ENCODE measurements at regions not wholly inside any gene's neighbourhood (a gene's known extent, or its start where the extent isn't known, plus 50 kb on each side); places are given as distances from the start of the nearest gene placed in this dataset.
A peak's percentile ranks its signal among the peaks of the same experiment; 100 is the strongest.

DNA sequence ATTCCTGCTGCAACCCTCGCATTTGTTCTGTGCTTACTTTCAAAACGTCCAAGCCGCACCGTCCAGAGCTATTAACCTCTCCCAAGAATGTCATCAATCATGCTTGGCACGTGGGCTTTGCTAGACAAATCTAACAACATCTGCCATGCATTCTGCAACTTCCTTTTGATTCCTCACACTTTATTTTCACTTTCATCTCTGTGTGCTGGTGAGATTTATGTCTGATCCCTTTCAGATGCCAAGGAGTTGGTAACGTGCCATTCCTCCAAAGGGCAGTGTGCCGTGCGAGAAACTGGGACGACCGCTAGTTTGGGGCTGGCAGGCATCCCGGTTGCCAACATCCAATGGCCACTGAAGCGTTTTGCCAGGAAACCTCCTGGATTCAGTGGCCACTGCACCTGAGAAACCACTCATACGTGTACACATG is 230.0 kb upstream of the PARD3B start:
- peak; percentile 49 to 83 (median 74) for DNase-seq
- TF ChIP-seq POLR2A (IDR thresholded peaks at IDR 0.05) (no peak), CTCF (IDR thresholded peaks at IDR 0.05) (no peak)

GRCh38 chr2:204317640-204318039 is 227.6 kb upstream of the PARD3B start:
- DNase-seq (no peak), ATAC-seq (no peak)
- Histone ChIP-seq H3K27me3 (no peaks in the 10 kb centered on the region), H3K36me3 (no peaks in the 10 kb centered on the region), H3K27ac (no peak overlapping the region), H3K4me3 (no peak overlapping the region), H3K9me3 (no peaks in the 10 kb centered on the region), H3K4me1 (no peaks in the 10 kb centered on the region)
- intact Hi-C loops (cut with DNase I), result no loop called here
- WGBS (ENCODE audit: insufficient coverage, low coverage, low lambda C conversion rate, missing lambda C conversion rate), result 86% methylated on average over 4 of the region's 5 CpGs
- no peak for TF ChIP-seq CTCF (IDR thresholded peaks at IDR 0.05)
- TF ChIP-seq POLR2A (IDR thresholded peaks at IDR 0.05), result no peak

More for the DNA sequence above, 230.0 kb upstream of the PARD3B start:
- no peaks in the 10 kb centered on the region for H3K4me1 ChIP-seq
- ATAC-seq, result peak; percentile 81 to 91 (median 86)
- peak overlapping the region in 1 of 3 donors; percentile 36 for H3K4me3 ChIP-seq
- no peak overlapping the region for H3K27ac ChIP-seq
- H3K27me3 ChIP-seq, result no peaks in the 10 kb centered on the region
- no peaks in the 10 kb centered on the region for H3K9me3 ChIP-seq
- peaks cover 0 to 2% (median 0%) of the 10 kb centered on the region in 4 donors for H3K36me3 ChIP-seq
- 23% methylated on average over 12 of the region's 13 CpGs for WGBS (ENCODE audit: insufficient coverage, low coverage, low lambda C conversion rate, missing lambda C conversion rate)
- intact Hi-C loops (cut with DNase I), result no loop called here

DNA sequence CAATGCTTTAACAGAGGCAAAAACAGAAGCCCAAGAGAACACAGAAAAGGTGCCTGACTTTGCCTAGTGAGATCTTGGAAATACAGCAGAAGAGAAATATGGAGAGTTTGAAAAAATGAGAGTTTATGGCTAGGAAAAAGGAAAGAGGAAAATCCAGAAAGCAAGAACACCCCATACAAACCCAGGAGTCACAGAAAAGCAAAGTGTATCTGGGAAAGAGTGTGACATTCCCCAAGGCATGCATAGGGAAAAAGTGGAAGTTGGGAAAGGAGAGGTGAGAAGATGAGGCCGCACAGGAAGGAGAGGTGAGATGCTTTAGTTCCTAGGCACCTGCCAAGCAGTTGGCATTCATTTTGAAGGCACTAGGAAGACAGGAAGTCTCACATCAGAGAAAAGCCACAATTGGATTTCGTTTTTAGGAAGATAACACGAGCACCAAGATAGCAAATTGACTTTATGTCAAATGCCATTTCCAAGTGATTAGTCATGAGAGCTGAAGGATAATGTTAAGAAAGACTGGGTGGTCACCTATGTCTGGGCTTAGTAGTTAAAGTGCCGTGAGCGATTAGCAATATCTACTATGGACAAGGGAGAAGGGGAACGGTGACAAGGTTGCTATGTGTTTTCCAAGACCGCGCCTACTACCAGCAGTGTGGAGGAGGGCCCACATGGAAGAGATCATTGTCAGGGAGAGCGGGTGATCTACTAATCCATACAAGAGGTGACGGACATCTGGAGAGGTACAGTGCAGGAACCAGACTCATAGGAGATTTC is 224.1 kb upstream of the PARD3B start:
- TF ChIP-seq CTCF (IDR thresholded peaks at IDR 0.05) (no peak), POLR2A (IDR thresholded peaks at IDR 0.05) (no peak)
- ATAC-seq, result no peak
- Histone ChIP-seq H3K36me3 (no peaks in the 10 kb centered on the region), H3K27me3 (no peaks in the 10 kb centered on the region), H3K4me1 (peaks cover 0 to 6% (median 0%) of the 10 kb centered on the region in 4 donors), H3K27ac (no peak overlapping the region), H3K9me3 (no peaks in the 10 kb centered on the region), H3K4me3 (no peak overlapping the region)
- 61% methylated on average over 6 of the region's 10 CpGs for WGBS (ENCODE audit: insufficient coverage, low coverage, low lambda C conversion rate, missing lambda C conversion rate)
- intact Hi-C loops (cut with DNase I), result no loop called here
- no peak for DNase-seq

GRCh38 chr2:204321910-204322751 is 223.1 kb upstream of the PARD3B start:
- H3K27me3 ChIP-seq, result no peaks in the 10 kb centered on the region
- DNase-seq, result no peak
- TF ChIP-seq POLR2A (IDR thresholded peaks at IDR 0.05) (no peak), CTCF (IDR thresholded peaks at IDR 0.05) (no peak)
- ATAC-seq, result peak; percentile 34 to 78 (median 66)
- no peak overlapping the region for H3K27ac ChIP-seq
- 50% methylated on average over 8 of the region's 9 CpGs for WGBS (ENCODE audit: insufficient coverage, low coverage, low lambda C conversion rate, missing lambda C conversion rate)
- peaks cover 0 to 6% (median 0%) of the 10 kb centered on the region in 4 donors for H3K4me1 ChIP-seq
- H3K9me3 ChIP-seq, result no peaks in the 10 kb centered on the region
- intact Hi-C loops (cut with DNase I), result no loop called here
- H3K4me3 ChIP-seq, result no peak overlapping the region
- H3K36me3 ChIP-seq, result no peaks in the 10 kb centered on the region

Measured in right lobe of liver (tissue), 6 donors.